ENCODE measurements at regions not wholly inside any gene's neighbourhood (a gene's known extent, or its start where the extent isn't known, plus 50 kb on each side); places are given as distances from the start of the nearest gene placed in this dataset.

DNA sequence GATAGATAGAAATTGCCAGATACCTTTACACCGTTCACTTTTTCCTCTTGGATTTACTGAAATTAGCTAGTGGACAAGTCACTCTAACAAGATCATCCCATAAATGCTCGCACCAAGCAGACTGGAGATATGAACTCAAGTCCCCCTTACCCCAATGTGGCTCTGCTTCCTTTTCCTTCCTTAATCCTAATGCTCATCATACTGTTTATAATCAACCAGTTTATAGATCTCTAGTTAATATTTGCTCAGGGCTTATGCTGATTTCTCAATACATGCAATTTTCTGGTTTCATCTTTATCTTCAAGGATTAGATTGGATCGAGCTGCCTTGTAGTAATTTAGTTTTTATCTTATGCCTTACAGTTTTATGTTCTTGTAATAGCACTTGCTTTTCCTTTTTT, 318.3 kb upstream of the KLHL29 start:
- DNase-seq, result no peak

DNA sequence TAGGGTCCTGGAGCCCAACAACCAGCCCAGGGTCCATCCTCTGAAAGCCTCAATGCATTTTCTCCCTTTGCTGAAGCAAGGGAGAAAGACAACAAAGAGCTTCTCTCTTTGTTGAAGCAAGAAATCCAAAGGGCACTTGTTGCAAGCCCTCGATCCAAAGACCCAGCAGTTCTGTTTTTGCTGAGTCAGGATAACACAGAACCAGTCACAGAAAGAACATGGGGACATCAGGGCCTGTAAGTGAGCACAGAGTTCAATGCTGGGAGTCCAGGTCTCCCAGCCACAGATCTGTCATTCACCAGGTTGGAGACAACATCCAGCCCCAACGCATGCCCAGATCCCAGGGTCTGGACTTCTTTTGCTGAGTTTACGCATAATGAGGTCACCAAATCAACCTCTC, 315.8 kb upstream of the KLHL29 start:
- DNase-seq, result no peak

DNA sequence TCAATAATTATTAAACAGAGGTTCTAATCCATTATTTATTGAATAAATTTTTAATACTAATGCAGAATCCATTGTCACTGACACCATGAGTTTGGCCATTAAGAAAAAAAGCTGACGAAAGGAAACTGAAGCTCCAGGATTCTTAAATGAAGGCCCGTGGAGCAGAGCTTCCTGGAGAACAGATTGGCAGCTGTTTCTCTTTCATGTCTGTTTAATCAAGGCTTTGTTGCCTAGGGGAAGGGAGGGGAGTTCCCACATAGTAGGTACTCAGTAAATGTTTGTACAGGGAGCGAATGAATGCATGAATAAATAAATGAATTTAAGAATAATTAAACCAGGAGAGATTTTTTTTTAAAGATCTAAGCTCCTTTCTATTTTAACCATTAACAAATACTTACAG, 315.1 kb upstream of the KLHL29 start:
- no peak for DNase-seq

DNA sequence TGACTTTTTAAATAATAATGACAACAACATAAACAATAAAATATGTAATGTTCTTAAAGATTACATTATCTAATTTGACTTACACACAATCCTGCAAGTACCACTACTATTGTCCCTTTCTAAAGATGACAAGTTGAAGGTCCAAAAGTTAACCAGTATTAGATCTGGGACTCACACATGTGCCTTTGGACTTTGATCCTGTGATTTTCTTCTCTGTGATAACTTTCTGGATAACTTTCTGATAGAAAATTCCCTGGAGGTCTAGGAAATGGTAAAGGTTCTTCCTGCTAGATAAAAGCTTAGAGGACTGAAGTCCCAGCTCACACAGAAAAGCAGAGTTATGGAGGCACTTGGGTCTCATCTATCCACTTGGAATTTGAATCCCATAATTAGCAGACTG, 311.9 kb upstream of the KLHL29 start:
- no peak for DNase-seq

DNA sequence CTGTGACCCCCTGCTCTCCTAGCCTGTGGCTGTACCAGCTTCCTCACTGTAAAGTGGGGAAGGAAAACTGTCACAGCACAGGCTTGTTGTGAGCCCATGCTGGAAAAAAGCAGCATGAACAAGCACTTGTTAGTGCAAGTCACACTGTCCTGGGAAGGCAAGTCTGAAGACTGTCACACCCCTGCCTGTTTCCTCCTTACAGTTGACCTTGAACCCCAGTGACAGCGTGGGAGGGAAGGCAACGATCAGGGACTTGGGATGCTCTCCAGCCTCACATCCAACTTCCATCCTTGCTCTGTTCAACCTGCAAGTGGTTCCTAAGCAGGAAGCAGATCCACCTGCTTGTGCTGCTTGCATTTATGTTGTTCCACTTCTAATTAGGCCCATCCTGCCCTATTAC, 311.3 kb upstream of the KLHL29 start:
- DNase-seq, result no peak

DNA sequence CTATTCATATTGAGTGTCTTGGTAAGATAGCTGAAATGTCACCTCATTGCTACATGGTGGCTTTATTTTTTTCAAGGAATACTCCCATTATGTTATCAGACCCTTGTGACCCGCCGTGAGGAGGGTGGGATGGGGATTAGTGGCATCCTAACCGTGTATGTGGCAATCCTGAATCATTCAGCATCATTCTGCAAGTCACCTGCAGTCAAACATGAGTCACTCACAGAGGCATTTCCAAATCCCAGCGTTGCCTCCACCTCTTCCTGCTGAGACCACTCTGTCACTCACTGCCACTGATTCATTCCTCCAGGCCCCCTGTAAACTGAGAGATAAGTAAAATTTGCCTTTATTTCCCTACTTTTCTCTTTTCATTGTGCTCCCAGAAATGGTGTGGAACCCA, 307.4 kb upstream of the KLHL29 start:
- DNase-seq, result no peak

DNA sequence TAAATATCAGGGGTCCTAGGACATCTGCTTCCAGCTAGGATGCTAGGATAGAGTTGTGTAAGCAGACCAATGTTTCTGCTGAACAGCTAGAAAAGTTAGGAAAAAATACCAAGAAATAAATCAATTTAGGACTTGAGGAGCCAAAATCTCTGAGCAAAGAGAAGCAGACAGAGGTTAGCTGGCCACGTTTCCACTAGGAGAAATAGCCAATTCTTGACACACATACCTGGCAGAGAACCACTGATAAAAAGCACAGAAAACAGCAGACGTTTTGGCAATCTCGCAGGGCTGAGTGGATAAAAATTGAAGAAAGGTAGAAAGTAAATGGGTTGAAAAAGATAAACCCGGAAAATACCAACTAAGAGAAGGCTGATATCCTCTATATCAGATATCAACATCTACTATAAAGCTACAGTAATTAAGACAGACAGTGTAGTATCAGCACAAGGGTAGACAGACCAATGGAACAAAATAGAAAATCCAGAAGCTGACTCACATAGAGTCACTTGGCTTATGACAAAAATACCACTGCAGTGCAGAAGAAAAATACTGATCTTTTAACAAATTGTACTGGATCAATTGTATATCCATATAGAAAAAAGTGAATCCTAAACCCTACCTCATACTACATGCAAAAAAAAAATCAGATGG, 306.1 kb upstream of the KLHL29 start:
- no peak for DNase-seq

DNA sequence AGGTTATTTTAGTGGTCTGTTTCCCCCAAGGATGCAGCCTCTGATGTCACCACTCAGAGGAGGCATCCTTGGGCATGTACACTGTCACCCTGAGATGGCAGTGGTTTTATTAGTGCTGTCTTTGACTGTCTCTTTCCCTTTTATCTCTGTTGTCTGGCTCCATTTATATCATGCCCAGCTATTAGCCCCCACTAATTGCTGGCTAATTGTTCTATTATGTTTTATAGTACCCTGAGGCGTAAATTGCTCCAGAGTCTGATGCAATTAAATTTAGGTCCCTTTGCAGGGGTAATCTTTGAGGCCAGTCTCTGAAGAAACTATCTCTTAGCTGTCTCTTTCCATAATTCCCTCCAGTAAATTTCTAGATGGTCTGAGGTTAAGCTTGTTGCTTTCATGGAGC, 301.0 kb upstream of the KLHL29 start:
- DNase-seq, result no peak

DNA sequence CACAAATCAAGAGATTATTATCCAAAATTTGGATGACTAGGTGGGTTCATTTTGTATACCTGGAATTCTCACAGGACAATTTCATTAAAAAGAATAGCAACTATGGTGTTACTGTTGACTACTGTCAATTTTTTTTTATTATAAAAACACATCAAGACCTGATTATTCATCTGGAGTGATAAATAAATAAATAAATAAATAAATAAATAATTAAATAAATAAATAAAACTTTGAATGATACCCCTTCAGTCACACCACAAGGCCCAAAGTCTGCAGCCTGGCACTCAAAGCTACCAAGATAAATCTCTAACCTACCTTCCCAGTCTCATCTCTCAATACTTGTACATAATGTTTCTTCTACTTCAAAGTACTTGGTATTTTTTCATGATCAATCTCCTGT, 294.0 kb upstream of the KLHL29 start:
- DNase-seq, result no peak

DNA sequence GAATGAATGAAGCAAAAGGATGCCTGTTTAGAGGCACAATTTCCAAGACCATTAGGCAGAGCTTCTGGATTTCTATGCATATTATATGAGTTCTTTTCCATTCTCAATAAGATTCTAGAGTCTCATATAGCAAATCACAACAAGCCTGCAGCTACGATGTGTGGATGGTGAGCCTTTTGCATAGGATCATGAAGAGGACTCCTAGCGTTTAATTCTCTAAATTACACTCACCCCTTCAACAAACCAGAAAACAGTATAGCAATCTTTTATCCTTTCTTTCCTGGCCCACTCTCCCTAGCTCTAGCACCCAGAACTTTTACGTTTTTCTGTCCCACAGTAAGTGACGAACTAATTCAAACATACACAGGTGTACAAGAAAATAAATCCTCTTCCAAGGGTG, 293.1 kb upstream of the KLHL29 start:
- no peak for DNase-seq

DNA sequence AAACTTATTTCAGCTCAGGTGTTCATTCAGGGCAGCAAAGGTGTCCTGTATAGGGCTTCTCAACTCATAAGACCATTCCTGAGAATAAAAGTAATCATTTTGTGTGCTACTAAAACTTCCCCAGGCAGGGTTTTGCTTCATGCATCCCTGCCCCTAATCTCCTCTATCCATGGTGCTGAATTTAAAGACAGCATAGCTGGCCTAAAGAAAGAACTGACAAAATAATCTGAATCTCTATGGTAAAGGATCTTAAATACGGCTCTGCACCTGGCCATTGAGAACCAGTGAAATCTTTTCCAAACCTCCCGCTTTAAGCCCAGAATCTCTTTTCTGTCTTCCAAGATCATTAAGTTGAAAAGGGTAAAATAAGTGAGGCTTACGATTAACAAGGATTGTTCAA, 292.1 kb upstream of the KLHL29 start:
- peak; percentile 12 for DNase-seq

DNA sequence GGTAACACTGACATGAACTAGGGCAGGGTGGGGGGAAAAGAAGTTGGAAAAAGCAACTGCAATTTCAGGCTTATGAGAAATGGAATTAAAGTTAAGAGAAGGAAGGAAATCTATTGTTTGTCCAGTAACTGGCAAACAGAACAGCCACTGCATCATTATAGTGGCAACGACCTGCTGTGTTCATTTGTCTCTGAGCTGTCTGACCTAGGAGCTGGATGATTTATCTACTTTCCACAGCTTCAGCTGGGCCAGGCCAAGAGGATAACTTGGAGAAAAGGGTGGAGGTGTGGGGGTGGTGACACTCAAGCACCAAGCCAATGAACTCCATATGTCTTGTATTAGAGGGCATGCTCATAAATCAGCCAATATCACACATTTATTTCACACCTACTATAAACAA, 291.5 kb upstream of the KLHL29 start:
- no peak for DNase-seq

DNA sequence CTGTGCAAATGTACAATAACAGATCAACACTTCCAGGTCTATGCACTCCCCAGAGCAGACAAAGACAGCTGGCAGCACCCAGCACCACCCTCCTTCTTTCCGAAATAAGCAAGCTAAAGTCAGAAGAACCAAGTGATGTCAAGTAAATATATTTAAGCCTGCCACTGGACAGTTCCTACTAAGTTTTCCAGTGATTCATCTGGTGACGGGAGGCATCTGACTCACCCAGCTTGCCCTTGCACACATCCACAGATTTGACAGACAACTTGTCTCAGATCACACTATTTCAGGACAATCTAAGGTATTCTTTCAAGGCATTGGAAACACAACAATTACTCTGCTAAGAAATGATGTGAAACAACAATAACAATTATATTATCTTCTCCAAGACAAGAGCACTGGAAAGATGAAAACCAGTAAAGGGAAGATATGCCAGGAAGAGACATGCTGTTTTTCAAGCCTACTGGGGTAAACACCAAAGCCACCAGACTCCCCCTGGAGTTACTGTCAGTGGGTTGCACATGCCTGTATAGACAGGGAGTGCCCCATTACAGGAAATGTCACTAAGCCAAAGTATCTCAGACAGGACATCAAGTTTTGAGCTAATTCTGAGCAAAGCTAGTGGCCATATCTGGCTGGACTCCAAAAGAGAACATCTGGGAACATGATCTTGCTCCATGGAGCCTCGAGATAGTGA, 287.9 kb upstream of the KLHL29 start:
- DNase-seq, result no peak

DNA sequence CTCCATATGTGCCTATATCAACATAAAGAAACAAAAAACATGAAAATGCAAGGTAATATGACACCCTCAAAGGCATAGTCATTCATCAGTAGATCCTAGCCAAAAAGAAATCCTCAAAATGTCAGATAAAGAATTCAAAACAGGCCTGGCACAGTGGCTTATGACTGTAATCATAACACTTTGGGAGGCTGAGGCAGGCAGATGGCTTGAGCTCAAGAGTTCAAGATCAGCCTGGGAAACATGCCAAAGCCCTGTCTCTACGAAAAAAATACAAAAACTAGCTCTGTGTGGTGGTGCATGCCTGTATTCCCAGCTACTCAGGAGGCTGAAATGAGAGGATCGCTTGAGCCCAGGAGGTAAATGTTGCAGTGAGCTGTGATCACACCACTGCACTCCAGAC, 284.6 kb upstream of the KLHL29 start:
- no peak for DNase-seq

DNA sequence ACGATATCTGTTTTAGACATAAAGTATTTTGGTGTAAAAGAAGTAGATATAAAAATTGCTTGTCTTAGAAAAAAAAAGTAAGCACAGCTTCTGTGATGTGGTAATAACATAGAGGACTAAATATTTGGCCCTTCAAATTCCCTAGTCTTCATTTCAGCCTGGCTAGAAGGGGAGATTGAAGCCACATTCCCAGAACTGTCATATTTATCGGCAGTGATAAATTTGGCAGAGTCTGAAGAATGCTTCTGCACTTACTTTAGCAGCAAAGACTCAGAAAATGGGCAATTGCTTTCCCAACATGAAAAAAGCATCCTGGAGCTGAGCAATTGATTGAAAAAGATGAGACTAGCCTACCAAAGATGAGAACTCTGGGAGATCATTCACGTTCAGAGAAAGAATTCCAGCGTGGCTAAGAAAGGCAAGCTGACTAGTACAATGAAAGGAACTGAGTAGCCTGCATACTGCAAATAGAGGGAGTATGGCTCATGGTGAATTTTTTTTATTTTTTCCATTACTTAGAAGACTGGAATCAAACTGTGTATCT, 278.7 kb upstream of the KLHL29 start:
- no peak for DNase-seq

DNA sequence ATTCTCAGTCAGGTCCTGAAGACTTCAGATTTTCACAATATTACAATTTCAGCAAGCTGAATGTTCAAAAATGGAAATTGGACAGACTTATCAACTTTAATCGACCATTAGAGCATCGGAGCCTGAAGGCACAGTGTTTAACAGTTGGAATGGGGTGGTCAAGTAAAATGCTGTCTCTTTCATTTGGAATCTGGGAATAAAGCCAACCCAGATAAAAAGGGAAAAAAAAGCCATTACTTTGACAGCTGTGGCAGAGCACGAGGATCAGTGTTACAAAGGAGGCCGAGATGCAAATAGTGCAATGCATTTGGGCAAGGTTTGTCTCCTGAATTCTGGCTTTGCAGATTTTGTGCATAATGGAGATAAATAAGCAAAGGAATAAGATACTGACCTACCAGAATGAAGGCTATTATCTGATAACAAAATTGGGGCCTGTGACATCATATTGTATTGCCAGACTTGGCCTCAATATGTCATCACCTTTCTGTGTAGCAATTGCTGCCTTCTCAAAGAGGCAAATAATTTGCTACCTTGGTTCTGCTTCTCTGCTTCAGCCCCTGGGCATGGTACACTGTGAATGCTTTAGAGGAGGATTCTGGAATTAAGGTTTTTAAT, 277.5 kb upstream of the KLHL29 start:
- DNase-seq, result no peak

DNA sequence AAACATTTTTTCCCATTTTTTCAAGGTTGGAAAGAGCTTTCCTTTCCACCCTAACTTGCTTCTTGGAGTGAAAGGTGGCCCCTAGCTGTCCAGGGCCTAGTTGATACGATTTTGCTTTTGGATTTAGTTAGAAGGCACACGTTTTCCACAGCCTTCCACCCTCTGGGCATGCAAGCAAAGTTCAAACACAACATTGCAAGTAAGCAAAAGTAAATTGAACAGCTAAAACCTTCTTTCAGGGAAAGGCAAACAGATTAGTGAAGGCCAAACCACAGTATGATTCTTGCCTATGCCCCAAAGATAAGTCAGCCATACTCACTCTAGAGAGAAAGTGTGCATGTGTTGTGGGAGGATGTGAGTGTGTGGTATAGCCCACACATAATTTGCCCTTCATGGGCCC, 273.7 kb upstream of the KLHL29 start:
- DNase-seq, result no peak

DNA sequence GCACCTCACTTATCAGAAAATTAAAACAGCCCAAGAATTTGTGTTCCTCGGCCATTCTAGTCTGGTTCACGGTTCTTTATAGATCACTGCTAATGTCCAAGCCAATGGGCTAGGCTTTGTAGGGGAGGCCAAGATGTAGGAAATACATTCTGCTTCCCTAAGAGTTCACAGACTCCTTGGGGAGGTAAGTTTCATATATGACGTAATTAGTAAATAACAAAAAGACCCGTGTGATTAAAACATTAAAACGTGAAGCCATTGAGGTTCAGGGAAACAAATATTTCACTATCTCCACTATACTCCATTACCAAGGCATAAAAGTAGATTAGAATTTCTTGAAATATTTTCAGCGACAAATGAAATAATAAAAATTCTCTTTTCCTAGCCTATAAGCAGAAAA, 272.5 kb upstream of the KLHL29 start:
- DNase-seq, result no peak

DNA sequence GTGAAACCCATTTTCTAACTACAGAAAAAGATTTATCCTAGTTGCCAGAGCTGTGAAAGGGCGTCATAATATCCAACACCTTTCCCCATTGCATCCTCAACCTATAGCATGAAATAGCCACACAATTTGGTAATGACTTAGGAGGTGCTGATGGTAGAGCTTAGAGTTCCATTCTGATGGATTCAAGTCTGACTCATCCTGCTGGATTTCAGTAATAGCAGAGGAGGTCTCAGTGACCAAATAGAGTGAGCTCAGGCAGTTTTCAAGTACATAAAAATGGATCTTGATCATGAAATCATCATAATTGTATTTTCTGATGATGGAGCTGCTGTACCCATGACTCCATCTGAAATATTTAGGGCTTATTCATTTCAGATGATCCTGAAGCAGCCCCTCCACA, 270.7 kb upstream of the KLHL29 start:
- DNase-seq, result no peak

DNA sequence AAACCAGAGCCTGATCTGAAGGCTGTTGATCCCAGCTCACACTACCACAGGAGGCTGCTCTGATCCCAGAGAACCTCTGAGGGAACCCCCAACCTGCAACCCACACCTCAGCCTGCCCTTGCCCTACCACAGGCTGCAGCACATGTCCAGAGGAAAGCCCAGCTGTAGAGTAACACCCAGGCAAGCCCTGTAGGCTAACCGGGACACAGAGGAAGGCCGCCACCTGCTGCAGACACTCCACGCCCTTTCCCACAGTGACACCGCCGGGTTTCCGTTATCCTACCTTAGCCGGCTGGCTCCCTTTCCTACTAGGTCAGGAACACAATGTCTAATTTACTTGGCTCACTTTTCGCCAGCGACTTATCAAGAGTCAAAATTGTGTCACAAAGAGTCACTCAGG, 266.7 kb upstream of the KLHL29 start:
- DNase-seq, result no peak

DNA sequence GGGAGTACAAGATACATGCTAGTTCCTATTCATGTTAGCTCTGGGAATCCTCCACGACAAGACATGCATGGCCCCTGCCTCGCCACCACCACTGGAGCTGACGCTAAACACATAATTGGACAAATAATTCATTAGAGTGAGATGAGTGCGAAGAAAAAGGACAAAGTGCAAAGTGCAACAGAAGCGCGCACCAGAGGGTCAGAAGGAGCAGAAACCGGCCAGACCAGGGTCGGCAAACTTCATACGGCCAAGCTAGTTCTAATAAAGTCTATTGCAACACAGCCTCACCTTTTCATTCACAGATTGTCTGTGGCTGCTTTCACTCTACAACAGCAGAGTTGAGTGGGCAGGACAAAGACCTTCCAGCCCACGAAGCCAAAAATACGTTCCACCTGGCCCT, 266.1 kb upstream of the KLHL29 start:
- DNase-seq, result no peak

DNA sequence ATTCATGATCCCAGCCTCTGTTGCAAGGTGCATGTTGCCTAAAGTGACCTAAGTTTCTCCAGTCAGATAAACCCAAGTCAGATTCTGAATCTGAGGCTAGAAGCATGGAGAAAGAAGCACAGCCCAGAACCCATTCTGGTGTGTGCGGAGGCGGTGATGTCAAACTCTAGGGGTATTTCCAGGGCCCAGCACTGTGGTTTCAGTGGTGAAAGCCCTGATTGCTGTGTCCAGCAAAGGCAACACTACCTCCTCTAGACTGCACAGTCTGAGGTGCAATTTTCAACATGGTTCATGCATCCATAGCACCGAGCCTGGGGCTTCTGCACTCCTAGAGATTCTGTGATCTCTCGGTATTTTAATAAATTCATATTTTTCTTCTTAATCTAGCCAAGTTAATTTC, 264.8 kb upstream of the KLHL29 start:
- DNase-seq, result no peak

DNA sequence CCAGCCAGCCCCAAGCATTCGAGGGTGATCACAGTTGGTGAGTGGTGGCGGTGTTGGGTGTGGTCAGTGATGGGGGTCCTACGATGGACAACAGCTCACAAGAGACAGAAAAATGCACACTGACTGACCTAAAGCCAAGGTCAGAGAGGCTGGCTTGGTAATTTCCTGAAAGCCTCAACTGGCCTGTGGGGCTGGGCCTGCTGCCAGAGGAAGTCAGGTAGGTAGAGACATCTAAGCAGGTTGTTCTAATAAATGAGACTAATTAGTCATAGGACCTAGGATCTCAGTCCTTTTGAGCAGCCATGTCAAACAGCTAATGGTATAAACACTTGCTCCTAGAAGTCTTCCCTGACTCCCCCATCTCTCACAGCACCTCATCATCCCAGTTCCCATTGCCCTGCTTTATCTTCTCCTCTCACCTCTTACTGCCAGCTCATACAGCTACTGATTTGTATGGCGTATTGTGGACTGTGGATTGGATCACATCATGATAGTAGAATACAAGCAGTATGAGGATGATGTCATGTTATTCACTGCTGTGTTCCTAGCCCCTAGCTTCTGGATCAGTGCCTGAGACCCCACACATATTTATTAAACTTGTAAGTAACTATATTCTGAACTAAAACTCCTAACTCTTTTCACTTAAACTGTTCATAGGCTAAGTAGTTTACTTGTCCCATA, 262.9 kb upstream of the KLHL29 start:
- no peak for DNase-seq
